ENCODE measurements at regions not wholly inside any gene's neighbourhood (a gene's known extent, or its start where the extent isn't known, plus 50 kb on each side); places are given as distances from the start of the nearest gene placed in this dataset.

DNA sequence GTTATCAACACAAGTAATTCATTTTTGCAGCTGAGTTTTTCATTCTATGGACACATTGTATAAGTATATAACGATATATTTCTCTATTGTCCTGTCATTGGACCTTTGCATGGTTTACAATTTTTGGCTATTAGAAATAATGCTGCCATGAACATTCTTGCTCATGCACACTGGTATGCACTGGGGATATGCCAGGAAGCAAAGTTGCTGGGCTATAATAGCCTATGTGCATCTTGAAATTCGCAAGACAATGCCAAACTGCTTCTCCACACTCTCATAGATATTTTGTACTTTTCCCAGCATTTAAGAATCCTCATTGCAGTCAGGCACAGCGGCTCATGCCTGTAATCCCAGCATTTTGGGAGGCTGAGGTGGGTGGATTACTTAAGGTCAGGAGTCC, 852.6 kb upstream of the ID2 start:
- TF ChIP-seq POLR2A (IDR thresholded peaks at IDR 0.05) (no peak), CTCF (IDR thresholded peaks at IDR 0.05) (no peak)

Measured in adrenal gland (tissue), 5 donors.